OCI-LY3 (cell line): ENCODE measurements at regions not wholly inside any gene's neighbourhood (a gene's known extent, or its start where the extent isn't known, plus 50 kb on each side); places are given as distances from the start of the nearest gene placed in this dataset.

Experiments used
- EZH2phosphoT487 ChIP-seq: fragments of 200-600 bp; shearing (Covaris generic); IDR thresholded peaks from 2 replicates; pipeline ENCODE4 v1.6.1; 2018; ENCODE audit warnings: antibody characterized with exemption, mixed run types, low read depth
- TF ChIP-seq, protein P1 (sequence below): fragments of 200-600, 300-600 bp; sonication (generic); IDR thresholded peaks from 2 replicates; pipeline ENCODE4 v1.5.1; 2014; ENCODE audit warnings: antibody characterized with exemption, low read length, low read depth

GRCh38 chr3:146881966-146882760, 277.0 kb upstream of the PLSCR5 start:
- TF ChIP-seq, protein P1, sequence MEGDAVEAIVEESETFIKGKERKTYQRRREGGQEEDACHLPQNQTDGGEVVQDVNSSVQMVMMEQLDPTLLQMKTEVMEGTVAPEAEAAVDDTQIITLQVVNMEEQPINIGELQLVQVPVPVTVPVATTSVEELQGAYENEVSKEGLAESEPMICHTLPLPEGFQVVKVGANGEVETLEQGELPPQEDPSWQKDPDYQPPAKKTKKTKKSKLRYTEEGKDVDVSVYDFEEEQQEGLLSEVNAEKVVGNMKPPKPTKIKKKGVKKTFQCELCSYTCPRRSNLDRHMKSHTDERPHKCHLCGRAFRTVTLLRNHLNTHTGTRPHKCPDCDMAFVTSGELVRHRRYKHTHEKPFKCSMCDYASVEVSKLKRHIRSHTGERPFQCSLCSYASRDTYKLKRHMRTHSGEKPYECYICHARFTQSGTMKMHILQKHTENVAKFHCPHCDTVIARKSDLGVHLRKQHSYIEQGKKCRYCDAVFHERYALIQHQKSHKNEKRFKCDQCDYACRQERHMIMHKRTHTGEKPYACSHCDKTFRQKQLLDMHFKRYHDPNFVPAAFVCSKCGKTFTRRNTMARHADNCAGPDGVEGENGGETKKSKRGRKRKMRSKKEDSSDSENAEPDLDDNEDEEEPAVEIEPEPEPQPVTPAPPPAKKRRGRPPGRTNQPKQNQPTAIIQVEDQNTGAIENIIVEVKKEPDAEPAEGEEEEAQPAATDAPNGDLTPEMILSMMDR = no peak
- TF ChIP-seq EZH2phosphoT487 = no peak
